Endodermal cell (in vitro differentiated cells): ENCODE measurements at regions not wholly inside any gene's neighbourhood (a gene's known extent, or its start where the extent isn't known, plus 50 kb on each side); places are given as distances from the start of the nearest gene placed in this dataset.

Source experiments
- DNase-seq: peaks from one replicate; pipeline ENCODE4 v3.0.0-alpha.2; 2017
- H3K27ac ChIP-seq: 2 replicates; pipeline ENCODE4 v1.5.1; 2013; ENCODE audit warnings: mild to moderate bottlenecking, low read depth, low read length, moderate library complexity
- H3K27me3 ChIP-seq: 2 replicates; pipeline ENCODE4 v1.6.1; 2013; ENCODE audit warnings: mild to moderate bottlenecking, low read length, moderate library complexity; ENCODE audit not compliant: insufficient read depth, control insufficient read depth, poor library complexity, severe bottlenecking
- H3K36me3 ChIP-seq: 2 replicates; pipeline ENCODE4 v1.7.0; 2013; ENCODE audit warnings: mild to moderate bottlenecking, low read length, moderate library complexity; ENCODE audit not compliant: control insufficient read depth, insufficient read depth
- H3K4me1 ChIP-seq: one replicate; pipeline ENCODE4 v1.7.0; 2013; ENCODE audit warnings: low read length; ENCODE audit not compliant: control insufficient read depth, insufficient read depth
- H3K4me3 ChIP-seq: 2 replicates; pipeline ENCODE4 v1.5.1; 2013; ENCODE audit warnings: mild to moderate bottlenecking, low read length, moderate library complexity
- H3K9ac ChIP-seq: 2 replicates; pipeline ENCODE4 v1.6.1; 2013; ENCODE audit warnings: mild to moderate bottlenecking, low read length, moderate library complexity; ENCODE audit not compliant: poor library complexity, severe bottlenecking; ENCODE audit errors: extremely low read depth
- H3K9me3 ChIP-seq: 2 replicates; pipeline ENCODE4 v1.6.1; 2013; ENCODE audit warnings: mild to moderate bottlenecking, low read length, moderate library complexity; ENCODE audit not compliant: control insufficient read depth
- H3K27ac Mint-ChIP-seq: 2 replicates; pipeline ENCODE4 v1.8.0; 2020; ENCODE audit warnings: mixed read lengths
- H3K27me3 Mint-ChIP-seq: 2 replicates; pipeline ENCODE4 v1.8.0; 2021; ENCODE audit warnings: mild to moderate bottlenecking, mixed read lengths; ENCODE audit not compliant: insufficient read depth
- H3K36me3 Mint-ChIP-seq: 2 replicates; pipeline ENCODE4 v1.8.0; 2020; ENCODE audit warnings: low read depth, mixed read lengths
- H3K4me1 Mint-ChIP-seq: 2 replicates; pipeline ENCODE4 v1.8.0; 2020; ENCODE audit warnings: mixed read lengths
- H3K4me3 Mint-ChIP-seq: 2 replicates; pipeline ENCODE4 v1.8.0; 2020; ENCODE audit warnings: mild to moderate bottlenecking, moderate library complexity, mixed read lengths
- H3K9me3 Mint-ChIP-seq: 2 replicates; pipeline ENCODE4 v1.8.0; 2020; ENCODE audit warnings: mild to moderate bottlenecking, mixed read lengths
- WGBS, 2 experiments: methylation state at CpG; one replicate each; pipeline versions ENCODE4 v1.1.5 to v1.1.7; 2013; ENCODE audit warnings: missing lambda C conversion rate in 2 of 2, mixed read lengths in 1 of 2; ENCODE audit not compliant: insufficient coverage in 1 of 2, insufficient read length in 1 of 2; 5-methylcytosine and 5-hydroxymethylcytosine counted together
- TF ChIP-seq, protein P1 (sequence below): fragments of 200-600 bp; sonication (generic); conservative IDR thresholded peaks from 2 replicates; pipeline ENCODE4 v1.5.0; 2021; ENCODE audit warnings: antibody characterized with exemption, mild to moderate bottlenecking

DNA sequence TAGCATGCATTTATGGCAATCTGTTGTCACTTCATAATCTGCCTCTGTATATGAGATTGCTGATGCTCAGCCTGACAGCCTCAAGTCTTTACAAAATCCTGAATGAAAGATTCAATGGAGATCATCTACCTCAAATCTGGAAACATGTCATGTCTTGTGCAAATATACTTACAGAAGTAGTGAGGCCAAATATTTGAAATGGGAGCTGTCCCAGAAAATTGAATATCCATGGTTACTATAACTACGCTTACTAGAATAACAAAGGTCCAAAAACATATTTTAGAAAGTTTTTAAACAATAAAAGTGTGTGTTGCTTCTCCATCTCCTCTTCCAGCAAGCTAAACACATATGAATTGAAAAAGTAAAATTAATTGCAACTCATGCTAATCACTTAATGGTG, 133.2 kb upstream of the DPH6 start:
- Mint-ChIP-seq H3K4me3 (no peak overlapping the region), H3K9me3 (no peaks in the 10 kb centered on the region), H3K27ac (no peak overlapping the region), H3K4me1 (peaks cover 4% of the 10 kb centered on the region), H3K27me3 (no peaks in the 10 kb centered on the region), H3K36me3 (no peaks in the 10 kb centered on the region)
- Histone ChIP-seq H3K27me3 (no peaks in the 10 kb centered on the region), H3K4me1 (no peaks in the 10 kb centered on the region), H3K27ac (no peak overlapping the region), H3K9ac (no peak overlapping the region), H3K36me3 (no peaks in the 10 kb centered on the region), H3K9me3 (no peaks in the 10 kb centered on the region), H3K4me3 (no peak overlapping the region)
- TF ChIP-seq, protein P1, sequence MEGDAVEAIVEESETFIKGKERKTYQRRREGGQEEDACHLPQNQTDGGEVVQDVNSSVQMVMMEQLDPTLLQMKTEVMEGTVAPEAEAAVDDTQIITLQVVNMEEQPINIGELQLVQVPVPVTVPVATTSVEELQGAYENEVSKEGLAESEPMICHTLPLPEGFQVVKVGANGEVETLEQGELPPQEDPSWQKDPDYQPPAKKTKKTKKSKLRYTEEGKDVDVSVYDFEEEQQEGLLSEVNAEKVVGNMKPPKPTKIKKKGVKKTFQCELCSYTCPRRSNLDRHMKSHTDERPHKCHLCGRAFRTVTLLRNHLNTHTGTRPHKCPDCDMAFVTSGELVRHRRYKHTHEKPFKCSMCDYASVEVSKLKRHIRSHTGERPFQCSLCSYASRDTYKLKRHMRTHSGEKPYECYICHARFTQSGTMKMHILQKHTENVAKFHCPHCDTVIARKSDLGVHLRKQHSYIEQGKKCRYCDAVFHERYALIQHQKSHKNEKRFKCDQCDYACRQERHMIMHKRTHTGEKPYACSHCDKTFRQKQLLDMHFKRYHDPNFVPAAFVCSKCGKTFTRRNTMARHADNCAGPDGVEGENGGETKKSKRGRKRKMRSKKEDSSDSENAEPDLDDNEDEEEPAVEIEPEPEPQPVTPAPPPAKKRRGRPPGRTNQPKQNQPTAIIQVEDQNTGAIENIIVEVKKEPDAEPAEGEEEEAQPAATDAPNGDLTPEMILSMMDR = no peak
- DNase-seq = no peak
- no CpG with 5 or more reads among the region's 1 CpG for WGBS, 2 experiments

DNA sequence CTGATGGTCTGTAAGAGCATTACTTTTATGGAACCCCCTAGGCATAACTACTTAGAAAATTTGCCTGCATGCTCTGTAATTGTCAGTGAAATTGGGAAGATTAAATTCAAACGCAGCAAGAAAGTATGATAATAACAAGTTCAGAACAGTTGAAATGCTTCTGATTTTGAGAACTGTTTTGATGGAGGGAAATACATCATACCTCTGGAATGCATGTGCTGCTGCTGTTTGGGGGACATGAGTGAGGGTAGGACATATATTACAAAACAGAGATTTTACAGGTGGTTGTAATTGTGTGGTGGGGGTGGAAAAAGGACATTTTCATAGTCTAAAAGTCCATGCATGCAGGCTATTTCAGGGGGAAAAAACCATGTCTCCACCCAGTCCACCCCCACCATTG, 135.0 kb upstream of the DPH6 start:
- H3K9me3 Mint-ChIP-seq = no peaks in the 10 kb centered on the region
- no peaks in the 10 kb centered on the region for H3K4me1 ChIP-seq
- H3K4me1 Mint-ChIP-seq = no peaks in the 10 kb centered on the region
- no peak overlapping the region for H3K27ac ChIP-seq
- H3K4me3 Mint-ChIP-seq = no peak overlapping the region
- H3K36me3 Mint-ChIP-seq = no peaks in the 10 kb centered on the region
- H3K9ac ChIP-seq = no peak overlapping the region
- H3K27ac Mint-ChIP-seq = no peak overlapping the region
- no peaks in the 10 kb centered on the region for H3K27me3 Mint-ChIP-seq
- H3K36me3 ChIP-seq = no peaks in the 10 kb centered on the region
- no peaks in the 10 kb centered on the region for H3K9me3 ChIP-seq
- H3K4me3 ChIP-seq = no peak overlapping the region
- WGBS, 2 experiments = 89 to 95% methylated on average over 1 of the region's 1 CpG
- no peak for DNase-seq
- TF ChIP-seq, protein P1 = no peak
- H3K27me3 ChIP-seq = no peaks in the 10 kb centered on the region

DNA sequence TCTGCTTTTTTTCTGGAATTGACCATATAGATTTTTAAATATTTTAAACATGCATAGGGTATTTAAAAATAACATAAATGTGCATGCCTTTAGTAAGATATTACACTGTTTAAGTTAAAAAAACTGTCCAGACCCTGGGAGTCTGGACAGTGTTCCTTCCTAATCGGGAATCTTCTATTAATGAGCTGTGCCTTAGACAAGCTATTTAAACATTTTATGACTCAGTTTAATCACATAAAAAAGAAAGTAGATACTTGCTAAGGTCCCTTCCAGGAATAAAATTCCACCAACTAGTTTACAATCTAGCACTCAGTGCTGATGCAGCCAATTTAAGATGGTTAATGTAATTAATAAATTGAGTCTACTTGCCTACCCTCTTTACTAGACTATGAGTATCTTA, 140.4 kb upstream of the DPH6 start:
- Mint-ChIP-seq H3K27ac (no peak overlapping the region), H3K27me3 (no peaks in the 10 kb centered on the region), H3K9me3 (no peaks in the 10 kb centered on the region), H3K4me1 (peaks cover 2% of the 10 kb centered on the region), H3K4me3 (no peak overlapping the region), H3K36me3 (no peaks in the 10 kb centered on the region)
- no peak overlapping the region for H3K27ac ChIP-seq
- TF ChIP-seq, protein P1 = no peak
- H3K9ac ChIP-seq = no peak overlapping the region
- 91 to 96% methylated on average over 1 of the region's 1 CpG for WGBS, 2 experiments
- H3K36me3 ChIP-seq = no peaks in the 10 kb centered on the region
- H3K9me3 ChIP-seq = no peaks in the 10 kb centered on the region
- H3K4me1 ChIP-seq = no peaks in the 10 kb centered on the region
- no peak overlapping the region for H3K4me3 ChIP-seq
- H3K27me3 ChIP-seq = no peaks in the 10 kb centered on the region
- DNase-seq = no peak
